ENCODE measurements at regions not wholly inside any gene's neighbourhood (a gene's known extent, or its start where the extent isn't known, plus 50 kb on each side); places are given as distances from the start of the nearest gene placed in this dataset.

- 21 to 29% methylated on average over 2 of the region's 2 CpGs for WGBS, 2 experiments (ENCODE audit: low coverage in 1 of 2, low lambda C conversion rate in 2 of 2, missing lambda C conversion rate in 2 of 2)
- H3K9me2 ChIP-seq (ENCODE audit: insufficient read depth), result no peaks in the 10 kb centered on the region
- no peaks in the 10 kb centered on the region for H3K27me3 ChIP-seq (replicated peaks; ENCODE audit: insufficient read depth)
- DNase-seq, result no peak
- H3K79me2 ChIP-seq (ENCODE audit: insufficient read depth), result no peaks in the 10 kb centered on the region
- no peaks in the 10 kb centered on the region for H3K4me1 ChIP-seq (ENCODE audit: insufficient read depth)
- in situ Hi-C loops (cut with MboI), result no loop called here
- no peaks in the 10 kb centered on the region for H4K20me1 ChIP-seq (ENCODE audit: insufficient read depth)
- H3K4me3 ChIP-seq, result no peak overlapping the region
- H3F3A ChIP-seq (ENCODE audit: insufficient read depth), result no peaks in the 10 kb centered on the region
- no peaks in the 10 kb centered on the region for H3K36me3 ChIP-seq (ENCODE audit: low read depth)
- no peak for TF ChIP-seq EZH2 (IDR thresholded peaks at IDR 0.05; ENCODE audit: insufficient read depth, poor library complexity, severe bottlenecking)
- no peak for TF ChIP-seq EZH2phosphoT487 (IDR thresholded peaks at IDR 0.05; ENCODE audit: insufficient read depth, low read depth)
- no peak overlapping the region for H3K27ac ChIP-seq
- H3K9ac ChIP-seq, result no peak overlapping the region
- H3K9me3 ChIP-seq (ENCODE audit: low read depth), result no peaks in the 10 kb centered on the region
- no peak overlapping the region for H2AFZ ChIP-seq
- H3K4me2 ChIP-seq (ENCODE audit: unreplicated experiment), result no peak overlapping the region
These were observed 359.0 kb downstream of the SLCO4C1 start for GRCh38 chr5:101937041-101937440.

GRCh38 chr5:101935086-101935485, 361.0 kb downstream of the SLCO4C1 start:
- TF ChIP-seq EZH2 (IDR thresholded peaks at IDR 0.05; ENCODE audit: insufficient read depth, poor library complexity, severe bottlenecking), result no peak
- TF ChIP-seq EZH2phosphoT487 (IDR thresholded peaks at IDR 0.05; ENCODE audit: insufficient read depth, low read depth), result no peak
- Histone ChIP-seq H3K36me3 (ENCODE audit: low read depth) (no peaks in the 10 kb centered on the region), H2AFZ (no peak overlapping the region), H3K27me3 (replicated peaks; ENCODE audit: insufficient read depth) (no peaks in the 10 kb centered on the region), H3K9me3 (ENCODE audit: low read depth) (no peaks in the 10 kb centered on the region), H4K20me1 (ENCODE audit: insufficient read depth) (no peaks in the 10 kb centered on the region), H3K4me1 (ENCODE audit: insufficient read depth) (no peaks in the 10 kb centered on the region), H3K4me2 (ENCODE audit: unreplicated experiment) (no peak overlapping the region), H3K79me2 (ENCODE audit: insufficient read depth) (no peaks in the 10 kb centered on the region), H3K9me2 (ENCODE audit: insufficient read depth) (no peaks in the 10 kb centered on the region), H3F3A (ENCODE audit: insufficient read depth) (no peaks in the 10 kb centered on the region), H3K4me3 (no peak overlapping the region), H3K9ac (no peak overlapping the region), H3K27ac (no peak overlapping the region)
- in situ Hi-C loops (cut with MboI), result no loop called here
- no peak for DNase-seq

- no peaks in the 10 kb centered on the region for H3K79me2 ChIP-seq (ENCODE audit: insufficient read depth)
- in situ Hi-C loops (cut with MboI), result no loop called here
- 20 to 22% methylated on average over 3 of the region's 3 CpGs for WGBS, 2 experiments (ENCODE audit: low coverage in 1 of 2, low lambda C conversion rate in 2 of 2, missing lambda C conversion rate in 2 of 2)
- H2AFZ ChIP-seq, result no peak overlapping the region
- no peaks in the 10 kb centered on the region for H3K4me1 ChIP-seq (ENCODE audit: insufficient read depth)
- no peaks in the 10 kb centered on the region for H3K9me3 ChIP-seq (ENCODE audit: low read depth)
- H3K9ac ChIP-seq, result no peak overlapping the region
- no peak for DNase-seq
- H3K4me3 ChIP-seq, result no peak overlapping the region
- H3K27me3 ChIP-seq (replicated peaks; ENCODE audit: insufficient read depth), result no peaks in the 10 kb centered on the region
- no peak overlapping the region for H3K4me2 ChIP-seq (ENCODE audit: unreplicated experiment)
- H3K36me3 ChIP-seq (ENCODE audit: low read depth), result no peaks in the 10 kb centered on the region
- H3F3A ChIP-seq (ENCODE audit: insufficient read depth), result no peaks in the 10 kb centered on the region
- no peak overlapping the region for H3K27ac ChIP-seq
- no peaks in the 10 kb centered on the region for H4K20me1 ChIP-seq (ENCODE audit: insufficient read depth)
- no peaks in the 10 kb centered on the region for H3K9me2 ChIP-seq (ENCODE audit: insufficient read depth)
- TF ChIP-seq EZH2 (IDR thresholded peaks at IDR 0.05; ENCODE audit: insufficient read depth, poor library complexity, severe bottlenecking) (no peak), EZH2phosphoT487 (IDR thresholded peaks at IDR 0.05; ENCODE audit: insufficient read depth, low read depth) (no peak)
These were observed 363.5 kb downstream of the SLCO4C1 start for GRCh38 chr5:101932599-101932998.

- H3F3A ChIP-seq (ENCODE audit: insufficient read depth), result no peaks in the 10 kb centered on the region
- TF ChIP-seq EZH2 (IDR thresholded peaks at IDR 0.05; ENCODE audit: insufficient read depth, poor library complexity, severe bottlenecking) (no peak), EZH2phosphoT487 (IDR thresholded peaks at IDR 0.05; ENCODE audit: insufficient read depth, low read depth) (no peak)
- H3K36me3 ChIP-seq (ENCODE audit: low read depth), result no peaks in the 10 kb centered on the region
- H3K4me2 ChIP-seq (ENCODE audit: unreplicated experiment), result no peak overlapping the region
- no peak for DNase-seq
- no peaks in the 10 kb centered on the region for H3K9me2 ChIP-seq (ENCODE audit: insufficient read depth)
- no peaks in the 10 kb centered on the region for H4K20me1 ChIP-seq (ENCODE audit: insufficient read depth)
- no peak overlapping the region for H2AFZ ChIP-seq
- H3K79me2 ChIP-seq (ENCODE audit: insufficient read depth), result no peaks in the 10 kb centered on the region
- no peaks in the 10 kb centered on the region for H3K9me3 ChIP-seq (ENCODE audit: low read depth)
- no peaks in the 10 kb centered on the region for H3K4me1 ChIP-seq (ENCODE audit: insufficient read depth)
- H3K27ac ChIP-seq, result no peak overlapping the region
- no peak overlapping the region for H3K4me3 ChIP-seq
- in situ Hi-C loops (cut with MboI), result no loop called here
- no peaks in the 10 kb centered on the region for H3K27me3 ChIP-seq (replicated peaks; ENCODE audit: insufficient read depth)
- no peak overlapping the region for H3K9ac ChIP-seq
These were observed 366.5 kb downstream of the SLCO4C1 start for GRCh38 chr5:101929628-101930027.

- H3K4me1 ChIP-seq (ENCODE audit: insufficient read depth), result no peaks in the 10 kb centered on the region
- no peaks in the 10 kb centered on the region for H4K20me1 ChIP-seq (ENCODE audit: insufficient read depth)
- H3K36me3 ChIP-seq (ENCODE audit: low read depth), result no peaks in the 10 kb centered on the region
- H3K27ac ChIP-seq, result no peak overlapping the region
- H3K9me3 ChIP-seq (ENCODE audit: low read depth), result no peaks in the 10 kb centered on the region
- no peak overlapping the region for H3K4me3 ChIP-seq
- no peaks in the 10 kb centered on the region for H3K27me3 ChIP-seq (replicated peaks; ENCODE audit: insufficient read depth)
- WGBS, 2 experiments (ENCODE audit: low coverage in 1 of 2, low lambda C conversion rate in 2 of 2, missing lambda C conversion rate in 2 of 2), result 1 to 7% methylated on average over 2 of the region's 2 CpGs
- H3F3A ChIP-seq (ENCODE audit: insufficient read depth), result no peaks in the 10 kb centered on the region
- no peak overlapping the region for H3K9ac ChIP-seq
- TF ChIP-seq EZH2phosphoT487 (IDR thresholded peaks at IDR 0.05; ENCODE audit: insufficient read depth, low read depth), result no peak
- TF ChIP-seq EZH2 (IDR thresholded peaks at IDR 0.05; ENCODE audit: insufficient read depth, poor library complexity, severe bottlenecking), result no peak
- H3K9me2 ChIP-seq (ENCODE audit: insufficient read depth), result no peaks in the 10 kb centered on the region
- H3K79me2 ChIP-seq (ENCODE audit: insufficient read depth), result no peaks in the 10 kb centered on the region
- no peak for DNase-seq
- no peak overlapping the region for H3K4me2 ChIP-seq (ENCODE audit: unreplicated experiment)
- no peak overlapping the region for H2AFZ ChIP-seq
- in situ Hi-C loops (cut with MboI), result no loop called here
These were observed 378.9 kb downstream of the SLCO4C1 start for GRCh38 chr5:101917166-101917565.

Measured in GM23248 (cell line).